Neuron (in vitro differentiated cells): ENCODE measurements at regions not wholly inside any gene's neighbourhood (a gene's known extent, or its start where the extent isn't known, plus 50 kb on each side); places are given as distances from the start of the nearest gene placed in this dataset.

Experiments used
- H2AFZ ChIP-seq: one replicate; pipeline ENCODE4 v1.6.1; 2013; ENCODE audit warnings: low read depth, mild to moderate bottlenecking, inconsistent platforms, low read length, moderate library complexity
- H3K27me3 ChIP-seq: one replicate; pipeline ENCODE4 v1.6.1; 2013; ENCODE audit warnings: low read length; ENCODE audit not compliant: insufficient read depth
- H3K36me3 ChIP-seq: one replicate; pipeline ENCODE4 v1.6.1; 2013; ENCODE audit warnings: low read length; ENCODE audit not compliant: insufficient read depth
- H3K4me1 ChIP-seq: one replicate; pipeline ENCODE4 v1.6.1; 2013; ENCODE audit warnings: low read length; ENCODE audit not compliant: insufficient read depth
- H3K4me3 ChIP-seq: 2 replicates; pipeline ENCODE4 v1.5.1; 2013; ENCODE audit warnings: mild to moderate bottlenecking, low read length, moderate library complexity
- H3K9me3 ChIP-seq: one replicate; pipeline ENCODE4 v1.6.1; 2013; ENCODE audit warnings: low read length

- Histone ChIP-seq H3K4me1 (no peaks in the 10 kb centered on the region), H3K27me3 (peaks cover 6% of the 10 kb centered on the region), H3K4me3 (no peak overlapping the region), H2AFZ (no peak overlapping the region), H3K36me3 (no peaks in the 10 kb centered on the region), H3K9me3 (no peaks in the 10 kb centered on the region)
These were observed 100.3 kb downstream of the ZNF280B start for GRCh38 chr22:22408269-22408668.

- no peaks in the 10 kb centered on the region for H3K4me1 ChIP-seq
- no peaks in the 10 kb centered on the region for H3K9me3 ChIP-seq
- no peaks in the 10 kb centered on the region for H3K36me3 ChIP-seq
- no peak overlapping the region for H2AFZ ChIP-seq
- H3K4me3 ChIP-seq, result no peak overlapping the region
- peaks cover 6% of the 10 kb centered on the region for H3K27me3 ChIP-seq
These were observed 99.5 kb downstream of the ZNF280B start for GRCh38 chr22:22408731-22409696.

GRCh38 chr22:22410121-22410520, 98.4 kb downstream of the ZNF280B start:
- Histone ChIP-seq H3K9me3 (no peaks in the 10 kb centered on the region), H3K4me1 (no peaks in the 10 kb centered on the region), H3K27me3 (peaks cover 6% of the 10 kb centered on the region), H3K36me3 (no peaks in the 10 kb centered on the region), H3K4me3 (no peak overlapping the region), H2AFZ (no peak overlapping the region)

- H2AFZ ChIP-seq, result no peak overlapping the region
- no peaks in the 10 kb centered on the region for H3K9me3 ChIP-seq
- peaks cover 9% of the 10 kb centered on the region for H3K27me3 ChIP-seq
- H3K4me3 ChIP-seq, result no peak overlapping the region
- no peaks in the 10 kb centered on the region for H3K4me1 ChIP-seq
- H3K36me3 ChIP-seq, result no peaks in the 10 kb centered on the region
These were observed 97.9 kb downstream of the ZNF280B start for GRCh38 chr22:22410677-22411076.

GRCh38 chr22:22414266-22414665, 94.3 kb downstream of the ZNF280B start:
- Histone ChIP-seq H3K27me3 (peaks cover 7% of the 10 kb centered on the region), H3K9me3 (no peaks in the 10 kb centered on the region)

GRCh38 chr22:22417495-22418162, 90.9 kb downstream of the ZNF280B start:
- H3K9me3 ChIP-seq, result no peaks in the 10 kb centered on the region
- no peaks in the 10 kb centered on the region for H3K4me1 ChIP-seq
- no peak overlapping the region for H2AFZ ChIP-seq
- H3K36me3 ChIP-seq, result no peaks in the 10 kb centered on the region
- H3K4me3 ChIP-seq, result no peak overlapping the region
- H3K27me3 ChIP-seq, result peaks cover 22% of the 10 kb centered on the region

More at GRCh38 chr22:22414266-22414665, 94.3 kb downstream of the ZNF280B start:
- no peak overlapping the region for H2AFZ ChIP-seq
- H3K4me3 ChIP-seq, result no peak overlapping the region
- no peaks in the 10 kb centered on the region for H3K4me1 ChIP-seq
- no peaks in the 10 kb centered on the region for H3K36me3 ChIP-seq

GRCh38 chr22:22418163-22418549, 90.4 kb downstream of the ZNF280B start:
- Histone ChIP-seq H3K4me3 (no peak overlapping the region), H2AFZ (no peak overlapping the region), H3K4me1 (no peaks in the 10 kb centered on the region), H3K27me3 (peaks cover 22% of the 10 kb centered on the region), H3K9me3 (no peaks in the 10 kb centered on the region), H3K36me3 (no peaks in the 10 kb centered on the region)

GRCh38 chr22:22418957-22419356, 89.6 kb downstream of the ZNF280B start:
- H3K27me3 ChIP-seq, result peaks cover 22% of the 10 kb centered on the region
- H3K4me3 ChIP-seq, result no peak overlapping the region
- no peaks in the 10 kb centered on the region for H3K36me3 ChIP-seq
- no peaks in the 10 kb centered on the region for H3K9me3 ChIP-seq
- H3K4me1 ChIP-seq, result no peaks in the 10 kb centered on the region
- H2AFZ ChIP-seq, result no peak overlapping the region

- H2AFZ ChIP-seq, result no peak overlapping the region
- no peak overlapping the region for H3K4me3 ChIP-seq
- H3K36me3 ChIP-seq, result no peaks in the 10 kb centered on the region
- no peaks in the 10 kb centered on the region for H3K4me1 ChIP-seq
- H3K9me3 ChIP-seq, result no peaks in the 10 kb centered on the region
- peaks cover 22% of the 10 kb centered on the region for H3K27me3 ChIP-seq
These were observed 88.0 kb downstream of the ZNF280B start for GRCh38 chr22:22420580-22420979.

GRCh38 chr22:22421392-22421791, 87.2 kb downstream of the ZNF280B start:
- Histone ChIP-seq H3K36me3 (no peaks in the 10 kb centered on the region), H3K9me3 (no peaks in the 10 kb centered on the region), H3K27me3 (peaks cover 22% of the 10 kb centered on the region), H3K4me1 (peaks cover 5% of the 10 kb centered on the region), H2AFZ (no peak overlapping the region), H3K4me3 (no peak overlapping the region)

- peaks cover 22% of the 10 kb centered on the region for H3K27me3 ChIP-seq
- no peak overlapping the region for H3K4me3 ChIP-seq
- no peaks in the 10 kb centered on the region for H3K36me3 ChIP-seq
- H3K9me3 ChIP-seq, result no peaks in the 10 kb centered on the region
- no peak overlapping the region for H2AFZ ChIP-seq
- peaks cover 9% of the 10 kb centered on the region for H3K4me1 ChIP-seq
These were observed 85.9 kb downstream of the ZNF280B start for GRCh38 chr22:22422629-22423112.

GRCh38 chr22:22423681-22424080, 84.9 kb downstream of the ZNF280B start:
- Histone ChIP-seq H3K4me3 (no peak overlapping the region), H3K9me3 (no peaks in the 10 kb centered on the region), H3K27me3 (peaks cover 22% of the 10 kb centered on the region), H3K4me1 (peaks cover 9% of the 10 kb centered on the region), H3K36me3 (no peaks in the 10 kb centered on the region), H2AFZ (no peak overlapping the region)

- H2AFZ ChIP-seq, result no peak overlapping the region
- H3K27me3 ChIP-seq, result peaks cover 22% of the 10 kb centered on the region
These were observed 84.2 kb downstream of the ZNF280B start for GRCh38 chr22:22424210-22424800.

More at GRCh38 chr22:22424210-22424800, 84.2 kb downstream of the ZNF280B start:
- H3K4me1 ChIP-seq, result peaks cover 9% of the 10 kb centered on the region
- no peak overlapping the region for H3K4me3 ChIP-seq
- H3K36me3 ChIP-seq, result no peaks in the 10 kb centered on the region
- no peaks in the 10 kb centered on the region for H3K9me3 ChIP-seq
